HUES6 (cell line): ENCODE measurements at regions not wholly inside any gene's neighbourhood (a gene's known extent, or its start where the extent isn't known, plus 50 kb on each side); places are given as distances from the start of the nearest gene placed in this dataset.

Source experiments
- H3K27ac ChIP-seq: 2 replicates; pipeline ENCODE4 v1.7.0; 2013; ENCODE audit warnings: low read depth, mild to moderate bottlenecking, low read length, inconsistent platforms
- H3K27me3 ChIP-seq: 2 replicates; pipeline ENCODE4 v1.6.1; 2013; ENCODE audit warnings: low read length; ENCODE audit not compliant: control insufficient read depth, insufficient read depth
- H3K36me3 ChIP-seq: 2 replicates; pipeline ENCODE4 v1.6.1; 2013; ENCODE audit warnings: low read length; ENCODE audit not compliant: control insufficient read depth, insufficient read depth
- H3K4me1 ChIP-seq: 2 replicates; pipeline ENCODE4 v1.6.1; 2013; ENCODE audit warnings: low read length; ENCODE audit not compliant: control insufficient read depth, insufficient read depth
- H3K4me3 ChIP-seq: 2 replicates; pipeline ENCODE4 v1.5.1; 2013; ENCODE audit warnings: low read depth, low read length
- H3K9ac ChIP-seq: one replicate; pipeline ENCODE4 v1.6.1; 2013; ENCODE audit warnings: mild to moderate bottlenecking, low read length
- H3K9me3 ChIP-seq: 2 replicates; pipeline ENCODE4 v1.6.1; 2013; ENCODE audit warnings: low read depth, low read length; ENCODE audit not compliant: control insufficient read depth, insufficient read depth

DNA sequence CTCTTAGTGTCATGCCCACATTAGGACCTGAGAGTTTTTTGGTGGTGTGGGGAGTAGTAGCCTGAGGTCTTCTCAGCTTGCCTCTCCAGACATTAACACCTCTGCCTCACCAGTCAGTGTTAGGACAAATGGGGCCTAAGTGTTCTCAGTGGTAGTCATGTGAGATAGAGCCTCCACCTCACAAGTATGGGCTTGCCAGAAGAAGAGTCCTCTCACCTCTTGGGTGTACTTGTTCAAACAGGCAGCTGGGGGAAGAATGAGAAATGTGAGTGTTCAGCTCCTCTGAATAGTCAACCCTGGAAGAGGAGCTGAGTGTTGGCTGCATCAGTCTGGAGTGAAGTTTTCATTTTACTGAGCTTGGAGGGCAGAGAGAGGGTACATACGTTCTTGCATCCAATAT lies 464.6 kb downstream of the POM121L12 start:
- no peak overlapping the region for H3K27ac ChIP-seq
- no peak overlapping the region for H3K4me3 ChIP-seq
- no peaks in the 10 kb centered on the region for H3K36me3 ChIP-seq
- no peaks in the 10 kb centered on the region for H3K27me3 ChIP-seq
- H3K9me3 ChIP-seq: no peaks in the 10 kb centered on the region
- H3K4me1 ChIP-seq: no peaks in the 10 kb centered on the region
- H3K9ac ChIP-seq: no peak overlapping the region

DNA sequence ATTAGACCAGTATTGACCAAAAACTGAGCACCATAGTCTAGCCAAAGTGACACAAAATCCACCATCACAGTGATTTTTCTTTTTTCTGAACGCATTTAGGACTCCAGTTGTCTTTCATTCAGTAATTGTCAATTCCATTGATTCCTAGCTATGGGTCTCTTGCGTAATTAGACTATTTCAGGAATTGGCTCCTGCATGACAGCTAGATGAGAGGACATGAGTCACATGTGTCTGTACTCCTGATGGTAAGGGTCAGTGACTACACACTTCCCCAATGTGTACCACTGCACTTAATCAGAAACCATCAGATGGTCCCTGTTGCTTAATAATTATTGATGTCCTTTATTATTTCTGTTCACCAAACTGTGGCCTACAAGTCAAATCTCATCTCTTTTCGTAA lies 469.5 kb downstream of the POM121L12 start:
- Histone ChIP-seq H3K9me3 (no peaks in the 10 kb centered on the region), H3K27ac (no peak overlapping the region), H3K9ac (no peak overlapping the region), H3K36me3 (no peaks in the 10 kb centered on the region), H3K27me3 (no peaks in the 10 kb centered on the region), H3K4me1 (no peaks in the 10 kb centered on the region), H3K4me3 (no peak overlapping the region)

DNA sequence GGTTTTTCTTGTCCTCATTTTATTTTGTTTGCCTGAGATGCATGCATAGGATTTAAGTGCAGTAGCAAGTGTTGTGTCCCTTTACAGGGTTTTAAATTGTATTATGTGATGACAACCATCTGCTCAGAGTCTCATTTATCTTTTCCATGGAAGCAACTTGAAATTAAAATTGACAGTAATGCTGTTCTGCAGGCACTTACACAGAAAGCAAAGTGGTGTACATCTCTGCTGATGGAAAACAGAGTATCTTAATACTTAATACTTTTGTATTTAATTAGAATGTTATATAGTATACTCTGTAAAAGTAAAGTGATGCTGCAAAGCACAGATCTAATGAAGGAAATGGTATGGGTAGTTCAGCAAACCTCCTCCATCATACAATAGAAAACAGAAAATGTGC lies 482.9 kb downstream of the POM121L12 start:
- Histone ChIP-seq H3K36me3 (no peaks in the 10 kb centered on the region), H3K4me3 (no peak overlapping the region), H3K27me3 (no peaks in the 10 kb centered on the region), H3K9me3 (no peaks in the 10 kb centered on the region), H3K4me1 (no peaks in the 10 kb centered on the region), H3K27ac (no peak overlapping the region), H3K9ac (no peak overlapping the region)

DNA sequence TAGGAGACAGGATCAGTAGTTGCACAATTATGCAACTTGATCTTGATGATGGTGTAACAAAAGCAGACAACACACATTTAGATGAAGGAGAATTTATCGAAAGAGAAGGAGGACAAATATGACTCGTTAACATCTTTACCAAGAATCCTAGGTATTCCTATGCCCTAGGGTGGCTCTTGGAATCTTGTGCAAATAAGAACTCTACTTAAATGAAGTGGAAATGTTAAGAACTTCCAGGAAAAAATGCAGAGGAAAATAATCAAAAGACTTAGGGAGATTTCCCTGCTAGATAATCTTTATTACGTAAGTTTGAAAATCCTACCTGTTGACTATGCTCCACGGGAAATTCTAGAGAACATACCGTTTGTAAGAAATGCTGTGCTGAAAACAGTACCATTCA lies 485.4 kb downstream of the POM121L12 start:
- Histone ChIP-seq H3K27ac (no peak overlapping the region), H3K4me1 (no peaks in the 10 kb centered on the region), H3K9ac (no peak overlapping the region), H3K27me3 (no peaks in the 10 kb centered on the region), H3K36me3 (no peaks in the 10 kb centered on the region), H3K9me3 (no peaks in the 10 kb centered on the region), H3K4me3 (no peak overlapping the region)

GRCh38 chr7:53521638-53522184 lies 486.3 kb downstream of the POM121L12 start:
- Histone ChIP-seq H3K9me3 (no peaks in the 10 kb centered on the region), H3K4me3 (no peak overlapping the region), H3K27ac (no peak overlapping the region), H3K4me1 (no peaks in the 10 kb centered on the region), H3K27me3 (no peaks in the 10 kb centered on the region), H3K36me3 (no peaks in the 10 kb centered on the region), H3K9ac (no peak overlapping the region)

- Histone ChIP-seq H3K4me3 (no peak overlapping the region), H3K9ac (no peak overlapping the region), H3K36me3 (no peaks in the 10 kb centered on the region), H3K27ac (no peak overlapping the region), H3K9me3 (no peaks in the 10 kb centered on the region), H3K4me1 (no peaks in the 10 kb centered on the region), H3K27me3 (no peaks in the 10 kb centered on the region)
These were observed 504.1 kb downstream of the POM121L12 start for GRCh38 chr7:53539558-53539957.

DNA sequence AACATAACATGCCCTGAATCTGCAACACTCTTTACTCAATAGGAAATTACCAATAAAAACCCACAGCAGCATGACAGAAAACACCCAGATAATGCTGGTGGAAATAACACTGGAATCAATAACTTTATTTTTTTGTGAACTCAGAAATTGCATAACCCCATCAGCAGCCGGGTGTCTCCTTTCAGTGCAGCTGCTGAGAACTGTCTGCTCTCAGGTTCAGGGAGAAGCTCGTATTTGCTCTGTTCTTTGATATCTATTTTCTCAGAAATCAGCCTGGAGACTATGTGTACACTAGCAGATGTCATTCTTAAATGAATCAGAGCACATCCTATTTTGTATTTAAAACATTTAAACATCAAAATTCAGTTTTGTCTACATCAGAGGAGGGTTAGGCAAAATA lies 506.0 kb downstream of the POM121L12 start:
- Histone ChIP-seq H3K9ac (no peak overlapping the region), H3K27me3 (no peaks in the 10 kb centered on the region), H3K27ac (no peak overlapping the region), H3K36me3 (no peaks in the 10 kb centered on the region), H3K4me1 (no peaks in the 10 kb centered on the region), H3K4me3 (no peak overlapping the region), H3K9me3 (no peaks in the 10 kb centered on the region)

- no peak overlapping the region for H3K9ac ChIP-seq
- no peaks in the 10 kb centered on the region for H3K36me3 ChIP-seq
- H3K27me3 ChIP-seq: no peaks in the 10 kb centered on the region
- no peak overlapping the region for H3K4me3 ChIP-seq
- no peaks in the 10 kb centered on the region for H3K9me3 ChIP-seq
- H3K4me1 ChIP-seq: no peaks in the 10 kb centered on the region
- no peak overlapping the region for H3K27ac ChIP-seq
These were observed 506.7 kb downstream of the POM121L12 start for GRCh38 chr7:53542157-53542556.
